ENCODE measurements at regions not wholly inside any gene's neighbourhood (a gene's known extent, or its start where the extent isn't known, plus 50 kb on each side); places are given as distances from the start of the nearest gene placed in this dataset.

- no peak for DNase-seq (ENCODE audit: low read depth in 2 of 2)
Measured at GRCh38 chr9:93900971-93901861, 53.9 kb downstream of the BARX1 start.

- DNase-seq (ENCODE audit: low read depth in 2 of 2): no peak
Measured at GRCh38 chr9:93900436-93900819, 54.7 kb downstream of the BARX1 start.

- DNase-seq (ENCODE audit: low read depth in 2 of 2): no peak
Measured at GRCh38 chr9:93899609-93900435, 55.3 kb downstream of the BARX1 start.

- no peak for DNase-seq (ENCODE audit: low read depth in 2 of 2)
Measured at GRCh38 chr9:93898502-93899426, 56.4 kb downstream of the BARX1 start.

- no peak for DNase-seq (ENCODE audit: low read depth in 2 of 2)
Measured at GRCh38 chr9:93898026-93898425, 57.1 kb downstream of the BARX1 start.

GRCh38 chr9:93897075-93897970 is 57.8 kb downstream of the BARX1 start:
- no peak for DNase-seq (ENCODE audit: low read depth in 2 of 2)

- no peak for DNase-seq (ENCODE audit: low read depth in 2 of 2)
Measured at GRCh38 chr9:93896496-93897033, 58.6 kb downstream of the BARX1 start.

GRCh38 chr9:93896093-93896492 is 59.1 kb downstream of the BARX1 start:
- DNase-seq (ENCODE audit: low read depth in 2 of 2): no peak

GRCh38 chr9:93895535-93895934 is 59.6 kb downstream of the BARX1 start:
- no peak for DNase-seq (ENCODE audit: low read depth in 2 of 2)

GRCh38 chr9:93894691-93895079 is 60.5 kb downstream of the BARX1 start:
- no peak for DNase-seq (ENCODE audit: low read depth in 2 of 2)

GRCh38 chr9:93893899-93894690 is 61.1 kb downstream of the BARX1 start:
- no peak for DNase-seq (ENCODE audit: low read depth in 2 of 2)

- DNase-seq (ENCODE audit: low read depth in 2 of 2): no peak
Measured at GRCh38 chr9:93893194-93893593, 62.0 kb downstream of the BARX1 start.

- no peak for DNase-seq (ENCODE audit: low read depth in 2 of 2)
Measured at GRCh38 chr9:93892748-93893147, 62.4 kb downstream of the BARX1 start.

- no peak for DNase-seq (ENCODE audit: low read depth in 2 of 2)
Measured at GRCh38 chr9:93891549-93892310, 63.4 kb downstream of the BARX1 start.

GRCh38 chr9:93891050-93891449 is 64.1 kb downstream of the BARX1 start:
- DNase-seq (ENCODE audit: low read depth in 2 of 2): no peak

- no peak for DNase-seq (ENCODE audit: low read depth in 2 of 2)
Measured at GRCh38 chr9:93890436-93890935, 64.7 kb downstream of the BARX1 start.

- no peak for DNase-seq (ENCODE audit: low read depth in 2 of 2)
Measured at GRCh38 chr9:93886911-93887310, 68.2 kb downstream of the BARX1 start.

- DNase-seq (ENCODE audit: low read depth in 2 of 2): no peak
Measured at GRCh38 chr9:93884808-93885207, 70.3 kb downstream of the BARX1 start.

All from stimulated activated CD4-positive, alpha-beta T cell treated with anti-CD3 and anti-CD28 coated beads, Interleukin-4, amount 100 ng/mL, for 48 hours (primary cell).